Activated T-cell treated with anti-CD3 and anti-CD28 coated beads, Interleukin-2, amount 50 U/mL, for 72 hours (primary cell): ENCODE measurements at regions not wholly inside any gene's neighbourhood (a gene's known extent, or its start where the extent isn't known, plus 50 kb on each side); places are given as distances from the start of the nearest gene placed in this dataset.
"Not testable (repeated sequence)": the region's sequence is repeated elsewhere in the genome, so short reads cannot be mapped to it uniquely, and the experiment has no call there.

ENCODE experiments used
- ATAC-seq, 2 donors: fragments of 150-1000 bp; cut with Tn5 transposase; replicated peaks in 1 of 2; 2 replicates each; pipeline ENCODE4 v1.10.0; 2021; ENCODE audit warnings: moderate library complexity in 2 of 2, mild to moderate bottlenecking in 1 of 2
- DNase-seq, 2 donors: peaks; one replicate each; pipeline ENCODE4 v3.0.0; 2021 to 2022; ENCODE audit warnings: mixed read lengths in 1 of 2
- H3K27ac Mint-ChIP-seq: one replicate; pipeline ENCODE4 v1.8.0; 2022; ENCODE audit warnings: mild to moderate bottlenecking, moderate library complexity, mixed read lengths
- H3K27me3 Mint-ChIP-seq: one replicate; pipeline ENCODE4 v1.8.0; 2022; ENCODE audit warnings: low read depth, mixed read lengths
- H3K36me3 Mint-ChIP-seq, 2 donors: one replicate each; pipeline ENCODE4 v1.8.0; 2022; ENCODE audit warnings: mixed read lengths in 2 of 2, mild to moderate bottlenecking in 1 of 2; ENCODE audit not compliant: insufficient read depth in 2 of 2
- H3K4me1 Mint-ChIP-seq: one replicate; pipeline ENCODE4 v1.8.0; 2022; ENCODE audit warnings: low read depth, mixed read lengths
- H3K4me3 Mint-ChIP-seq, 2 donors: one replicate each; pipeline ENCODE4 v1.8.0; 2022; ENCODE audit warnings: mild to moderate bottlenecking in 2 of 2, mixed read lengths in 2 of 2, moderate library complexity in 2 of 2
- H3K9me3 Mint-ChIP-seq, 2 donors: one replicate each; pipeline ENCODE4 v1.8.0; 2022; ENCODE audit warnings: mixed read lengths in 2 of 2

DNA sequence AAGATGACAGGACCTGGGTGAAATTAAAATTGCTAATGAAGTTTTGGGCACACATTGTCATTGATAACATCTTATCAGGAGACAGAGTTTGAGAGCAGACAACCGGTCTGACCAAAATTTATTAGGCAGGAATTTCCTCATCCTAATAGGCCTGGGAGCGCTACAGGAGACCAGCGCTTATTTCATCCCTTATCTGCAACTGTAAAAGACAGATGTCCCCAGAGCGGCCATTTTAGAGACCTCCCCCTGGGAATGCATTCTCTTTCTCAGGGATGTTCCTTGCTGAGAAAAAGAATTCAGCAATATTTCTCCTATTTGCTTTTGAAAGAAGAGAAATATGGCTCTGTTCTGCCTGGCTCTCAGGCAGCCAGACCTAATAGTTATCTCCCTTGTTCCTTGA, 504.2 kb upstream of the PCDH7 start:
- peaks cover 15 to 18% of the 10 kb centered on the region in 2 donors for H3K9me3 Mint-ChIP-seq
- not testable (repeated sequence) for H3K27me3 Mint-ChIP-seq, H3K27ac Mint-ChIP-seq, DNase-seq, ATAC-seq, H3K4me3 Mint-ChIP-seq, H3K36me3 Mint-ChIP-seq, H3K4me1 Mint-ChIP-seq

- H3K27me3 Mint-ChIP-seq: no peaks in the 10 kb centered on the region
- no peak overlapping the region for H3K27ac Mint-ChIP-seq
- no peak overlapping the region for H3K4me3 Mint-ChIP-seq
- H3K36me3 Mint-ChIP-seq: peaks cover 0 to 1% of the 10 kb centered on the region in 2 donors
- peaks cover 12 to 15% of the 10 kb centered on the region in 2 donors for H3K9me3 Mint-ChIP-seq
- H3K4me1 Mint-ChIP-seq: no peaks in the 10 kb centered on the region
- ATAC-seq: no peak
- no peak for DNase-seq
Observed at GRCh38 chr4:30245140-30245539, 475.0 kb upstream of the PCDH7 start.

GRCh38 chr4:30256116-30256832, 463.9 kb upstream of the PCDH7 start:
- H3K9me3 Mint-ChIP-seq: peaks cover 6 to 8% of the 10 kb centered on the region in 2 donors
- ATAC-seq (no peak), DNase-seq (no peak)
- no peak overlapping the region for H3K4me3 Mint-ChIP-seq
- H3K4me1 Mint-ChIP-seq: no peaks in the 10 kb centered on the region
- H3K27me3 Mint-ChIP-seq: no peaks in the 10 kb centered on the region
- H3K27ac Mint-ChIP-seq: no peak overlapping the region
- no peaks in the 10 kb centered on the region for H3K36me3 Mint-ChIP-seq

GRCh38 chr4:30258949-30259348, 461.2 kb upstream of the PCDH7 start:
- no peak overlapping the region for H3K27ac Mint-ChIP-seq
- H3K4me1 Mint-ChIP-seq: no peaks in the 10 kb centered on the region
- no peaks in the 10 kb centered on the region for H3K36me3 Mint-ChIP-seq
- peaks cover 2 to 6% of the 10 kb centered on the region in 2 donors for H3K9me3 Mint-ChIP-seq
- H3K27me3 Mint-ChIP-seq: no peaks in the 10 kb centered on the region
- no peak for ATAC-seq
- no peak for DNase-seq
- no peak overlapping the region for H3K4me3 Mint-ChIP-seq

GRCh38 chr4:30262379-30262778, 457.8 kb upstream of the PCDH7 start:
- Mint-ChIP-seq H3K27me3 (no peaks in the 10 kb centered on the region), H3K36me3 (no peaks in the 10 kb centered on the region), H3K4me3 (no peak overlapping the region), H3K27ac (no peak overlapping the region), H3K4me1 (no peaks in the 10 kb centered on the region), H3K9me3 (peaks cover 0 to 6% of the 10 kb centered on the region in 2 donors)
- no peak for DNase-seq
- ATAC-seq: no peak

DNA sequence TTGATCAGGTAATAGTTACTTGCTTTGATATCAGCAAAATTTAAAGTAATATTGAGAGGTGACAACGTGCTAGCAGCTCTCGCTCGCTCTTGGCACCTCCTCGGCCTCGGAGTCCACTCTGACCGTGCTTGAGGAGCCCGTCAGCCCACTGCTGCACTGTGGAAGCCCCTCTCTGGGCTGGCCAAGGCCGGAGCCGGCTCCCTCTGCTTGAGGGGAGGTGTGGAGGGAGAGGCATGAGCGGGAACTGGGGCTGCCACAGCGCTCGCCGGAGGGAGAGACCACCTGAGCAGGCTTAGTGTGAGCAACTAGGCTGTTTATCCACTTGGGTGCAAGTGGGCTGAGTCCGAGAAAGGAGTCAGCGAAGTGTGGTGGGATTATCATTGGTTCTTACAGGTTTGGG, 455.7 kb upstream of the PCDH7 start:
- ATAC-seq: no peak
- H3K9me3 Mint-ChIP-seq: peaks cover 2 to 8% of the 10 kb centered on the region in 2 donors
- no peaks in the 10 kb centered on the region for H3K27me3 Mint-ChIP-seq

GRCh38 chr4:30265716-30266115, 454.5 kb upstream of the PCDH7 start:
- Mint-ChIP-seq H3K4me1 (no peaks in the 10 kb centered on the region), H3K9me3 (peaks cover 5 to 9% of the 10 kb centered on the region in 2 donors), H3K27me3 (no peaks in the 10 kb centered on the region), H3K4me3 (no peak overlapping the region), H3K36me3 (no peaks in the 10 kb centered on the region), H3K27ac (no peak overlapping the region)
- no peak for DNase-seq
- ATAC-seq: no peak

More for the DNA sequence above, 455.7 kb upstream of the PCDH7 start:
- no peak overlapping the region for H3K27ac Mint-ChIP-seq
- H3K4me1 Mint-ChIP-seq: no peaks in the 10 kb centered on the region
- no peaks in the 10 kb centered on the region for H3K36me3 Mint-ChIP-seq
- no peak overlapping the region for H3K4me3 Mint-ChIP-seq
- no peak for DNase-seq

GRCh38 chr4:30268370-30268769, 451.8 kb upstream of the PCDH7 start:
- DNase-seq: no peak
- peaks cover 9 to 14% of the 10 kb centered on the region in 2 donors for H3K9me3 Mint-ChIP-seq
- no peaks in the 10 kb centered on the region for H3K4me1 Mint-ChIP-seq
- H3K27ac Mint-ChIP-seq: no peak overlapping the region
- H3K27me3 Mint-ChIP-seq: no peaks in the 10 kb centered on the region
- no peak overlapping the region for H3K4me3 Mint-ChIP-seq
- no peak for ATAC-seq
- H3K36me3 Mint-ChIP-seq: peaks cover 0 to 2% of the 10 kb centered on the region in 2 donors

DNA sequence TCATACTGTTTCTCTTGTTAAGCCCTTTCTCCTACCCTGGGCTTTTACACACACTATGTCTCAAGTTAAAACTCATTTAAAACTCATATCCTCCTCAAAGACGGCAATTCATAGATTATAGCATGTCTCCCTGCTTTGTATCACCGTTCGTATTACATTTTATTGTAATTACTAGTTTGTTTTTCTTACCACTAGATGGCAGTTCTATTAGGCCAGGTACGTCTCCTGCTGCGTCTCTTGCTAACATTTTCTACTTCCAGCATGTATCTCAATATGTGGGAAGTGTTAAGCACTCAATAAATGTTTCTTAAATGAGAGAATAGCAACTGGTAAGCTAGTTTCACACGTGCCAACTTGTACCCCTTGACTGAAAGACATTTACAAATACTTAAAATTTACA, 450.3 kb upstream of the PCDH7 start:
- Mint-ChIP-seq H3K4me1 (no peaks in the 10 kb centered on the region), H3K9me3 (peaks cover 10 to 14% of the 10 kb centered on the region in 2 donors), H3K36me3 (peaks cover 0 to 2% of the 10 kb centered on the region in 2 donors), H3K27ac (no peak overlapping the region), H3K27me3 (no peaks in the 10 kb centered on the region), H3K4me3 (no peak overlapping the region)
- ATAC-seq (no peak), DNase-seq (no peak)

DNA sequence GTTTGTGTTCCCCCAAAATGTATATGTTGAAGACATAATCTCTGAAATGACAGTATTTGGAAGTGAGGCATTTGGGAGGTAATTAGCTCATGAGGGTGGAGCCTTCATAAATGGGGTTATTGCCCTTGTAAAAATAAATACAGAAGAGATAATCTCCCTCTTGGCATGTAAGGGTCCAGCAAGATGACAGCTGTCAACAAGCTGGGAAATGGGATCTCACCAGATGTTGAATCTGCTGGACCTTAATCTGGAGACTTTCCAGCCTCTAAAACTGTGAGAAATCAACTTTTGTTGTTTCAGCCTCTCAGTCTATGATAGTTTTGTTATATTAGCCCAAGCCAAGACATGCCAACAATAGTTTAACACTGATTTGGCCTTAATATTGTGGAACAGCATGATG, 438.2 kb upstream of the PCDH7 start:
- Mint-ChIP-seq H3K4me3 (no peak overlapping the region), H3K27me3 (no peaks in the 10 kb centered on the region), H3K9me3 (peaks cover 0 to 11% of the 10 kb centered on the region in 2 donors), H3K4me1 (no peaks in the 10 kb centered on the region), H3K27ac (no peak overlapping the region), H3K36me3 (no peaks in the 10 kb centered on the region)
- DNase-seq: no peak
- ATAC-seq: no peak

DNA sequence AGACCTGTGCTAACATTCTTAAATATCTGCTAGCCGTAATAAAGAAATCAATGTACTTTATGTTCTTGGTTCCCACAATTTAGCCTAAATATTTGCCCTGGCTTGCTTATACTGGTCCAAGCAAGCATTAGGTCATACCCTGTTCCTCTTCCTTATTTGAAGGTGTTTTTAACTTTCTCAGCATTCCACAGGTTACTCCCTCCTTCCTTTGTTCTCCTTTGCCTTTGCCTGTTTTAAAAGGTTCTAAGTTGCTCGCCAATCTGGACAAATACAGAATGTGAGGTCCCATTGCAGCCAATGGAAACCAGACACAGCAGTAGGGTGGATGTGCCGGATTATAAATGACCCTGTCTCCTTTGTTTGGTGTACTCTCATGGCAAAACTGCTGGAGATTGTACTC, 436.8 kb upstream of the PCDH7 start:
- Mint-ChIP-seq H3K4me3 (no peak overlapping the region), H3K4me1 (no peaks in the 10 kb centered on the region), H3K27me3 (no peaks in the 10 kb centered on the region), H3K27ac (no peak overlapping the region), H3K9me3 (peaks cover 0 to 11% of the 10 kb centered on the region in 2 donors), H3K36me3 (no peaks in the 10 kb centered on the region)
- ATAC-seq (no peak), DNase-seq (no peak)

DNA sequence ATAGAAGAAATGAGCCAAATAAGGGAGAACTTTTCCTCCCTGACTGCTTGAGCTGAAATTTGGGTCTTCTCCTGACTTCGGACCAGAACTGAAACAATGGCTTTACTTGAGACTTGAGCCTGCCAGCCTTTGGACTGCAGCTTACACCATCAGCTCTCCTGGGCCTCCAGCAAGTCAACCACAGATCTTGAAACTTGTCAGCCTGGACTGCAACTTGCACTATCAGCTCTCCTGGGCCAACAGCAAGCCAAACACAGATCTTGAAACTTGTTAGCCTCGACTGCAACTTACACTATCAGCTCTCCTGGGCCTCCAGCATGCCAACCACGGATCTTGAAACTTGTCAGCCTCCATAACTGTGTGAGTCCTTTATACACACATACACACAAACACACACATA, 425.9 kb upstream of the PCDH7 start:
- H3K9me3 Mint-ChIP-seq: peaks cover 6 to 8% of the 10 kb centered on the region in 2 donors
- H3K4me1 Mint-ChIP-seq: no peaks in the 10 kb centered on the region
- peaks cover 0 to 1% of the 10 kb centered on the region in 2 donors for H3K36me3 Mint-ChIP-seq
- H3K27ac Mint-ChIP-seq: no peak overlapping the region
- H3K27me3 Mint-ChIP-seq: no peaks in the 10 kb centered on the region
- DNase-seq: no peak
- H3K4me3 Mint-ChIP-seq: no peak overlapping the region
- ATAC-seq: no peak

- no peak overlapping the region for H3K4me3 Mint-ChIP-seq
- peaks cover 0 to 1% of the 10 kb centered on the region in 2 donors for H3K36me3 Mint-ChIP-seq
- peaks cover 2 to 7% of the 10 kb centered on the region in 2 donors for H3K9me3 Mint-ChIP-seq
- no peak for ATAC-seq
- no peak for DNase-seq
- H3K27me3 Mint-ChIP-seq: no peaks in the 10 kb centered on the region
- H3K4me1 Mint-ChIP-seq: no peaks in the 10 kb centered on the region
- H3K27ac Mint-ChIP-seq: no peak overlapping the region
Observed at GRCh38 chr4:30295652-30296051, 424.5 kb upstream of the PCDH7 start.

DNA sequence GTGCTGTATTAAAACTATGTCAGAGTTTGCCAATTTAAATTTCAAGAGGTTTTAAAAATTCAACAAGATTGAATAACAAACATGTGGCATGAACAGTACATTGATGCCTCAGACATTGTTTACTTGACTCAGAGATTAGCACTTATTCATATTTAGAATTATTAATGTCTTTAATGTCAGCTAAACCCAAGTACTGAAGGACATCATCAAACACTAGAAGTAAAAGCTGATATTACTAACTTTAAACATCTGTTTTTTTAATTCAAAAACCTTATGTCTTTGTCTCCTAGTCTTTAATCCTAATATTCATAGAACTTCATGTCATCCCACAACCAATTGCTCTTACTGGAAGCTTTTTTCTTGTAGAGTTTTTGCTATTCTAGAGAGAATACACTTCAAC, 406.2 kb upstream of the PCDH7 start:
- H3K4me3 Mint-ChIP-seq: no peak overlapping the region
- no peaks in the 10 kb centered on the region for H3K27me3 Mint-ChIP-seq
- no peak for DNase-seq
- H3K27ac Mint-ChIP-seq: no peak overlapping the region
- ATAC-seq: no peak
- peaks cover 9% of the 10 kb centered on the region in 2 donors for H3K9me3 Mint-ChIP-seq
- peaks cover 2% of the 10 kb centered on the region in 2 donors for H3K36me3 Mint-ChIP-seq
- H3K4me1 Mint-ChIP-seq: no peaks in the 10 kb centered on the region
